RPMI8226 (cell line): ENCODE measurements at regions not wholly inside any gene's neighbourhood (a gene's known extent, or its start where the extent isn't known, plus 50 kb on each side); places are given as distances from the start of the nearest gene placed in this dataset.
"Not testable (repeated sequence)": the region's sequence is repeated elsewhere in the genome, so short reads cannot be mapped to it uniquely, and the experiment has no call there.

Experiments
- DNase-seq: peaks from one replicate; pipeline ENCODE4 v3.0.0-alpha.2; 2015

GRCh38 chr3:72288955-72289691, 504.2 kb upstream of the PROK2 start:
- peak; percentile 47 for DNase-seq

GRCh38 chr3:72287956-72288355, 503.0 kb upstream of the PROK2 start:
- no peak for DNase-seq

- DNase-seq = no peak
Observed at GRCh38 chr3:72285502-72285901, 500.6 kb upstream of the PROK2 start.

DNA sequence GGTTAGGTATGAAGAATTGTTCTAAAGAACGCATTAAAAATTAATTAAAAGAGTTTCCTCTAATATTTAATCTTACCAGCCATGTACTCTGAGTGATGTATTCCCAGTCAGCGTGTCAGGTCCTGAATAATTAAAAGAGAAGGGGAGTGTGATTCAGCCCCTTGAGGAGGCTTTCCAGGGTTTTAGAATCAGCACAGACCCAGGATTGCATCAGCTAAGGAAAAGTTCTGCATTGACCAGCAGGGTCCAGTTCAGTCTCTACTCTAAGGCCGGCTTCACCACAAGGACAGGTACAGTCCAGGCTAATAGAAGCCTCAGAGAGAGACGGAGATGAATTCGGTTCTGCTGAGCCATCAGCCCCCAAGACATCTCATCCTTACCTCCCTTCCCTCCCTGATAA, 499.5 kb upstream of the PROK2 start:
- no peak for DNase-seq

DNA sequence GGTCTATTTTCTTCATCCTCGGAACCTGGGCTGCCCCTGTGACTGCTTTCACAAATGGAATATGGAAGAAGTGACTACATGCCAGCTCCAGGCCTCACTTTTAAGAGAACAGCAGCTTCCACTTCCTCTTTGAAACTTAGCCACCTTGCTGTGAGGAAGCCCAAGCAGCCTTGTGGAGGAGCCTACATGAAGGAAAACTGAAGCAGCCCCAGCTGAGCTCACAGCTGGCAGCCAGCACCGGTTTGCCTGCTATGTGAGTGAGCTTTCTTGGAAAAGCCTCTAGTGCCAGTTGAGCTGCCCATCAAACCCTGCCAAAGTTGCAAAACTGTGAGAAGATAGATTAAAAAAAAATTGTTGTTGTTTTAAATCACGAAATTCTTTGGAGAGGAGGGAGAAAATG, 498.0 kb upstream of the PROK2 start:
- DNase-seq = peak; percentile 20

DNA sequence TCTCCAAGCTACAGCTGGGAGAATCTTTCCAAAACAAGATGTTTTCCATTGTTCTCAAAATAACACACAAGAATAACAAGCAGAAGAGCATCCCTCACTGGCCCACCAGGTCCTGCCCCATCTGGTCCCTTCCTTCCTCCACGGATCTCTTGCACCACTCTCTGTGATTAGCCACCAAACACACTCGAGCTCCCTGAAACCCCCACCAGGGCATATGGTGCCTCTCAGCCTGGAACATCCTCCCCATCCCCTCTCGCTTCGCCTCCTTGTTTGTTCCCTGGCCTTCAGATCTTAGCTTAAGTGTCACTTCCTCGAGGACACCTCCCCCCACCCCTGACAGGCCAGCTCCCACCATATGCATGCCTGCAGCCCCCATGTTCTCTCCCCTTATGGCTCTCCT, 496.6 kb upstream of the PROK2 start:
- no peak for DNase-seq

DNA sequence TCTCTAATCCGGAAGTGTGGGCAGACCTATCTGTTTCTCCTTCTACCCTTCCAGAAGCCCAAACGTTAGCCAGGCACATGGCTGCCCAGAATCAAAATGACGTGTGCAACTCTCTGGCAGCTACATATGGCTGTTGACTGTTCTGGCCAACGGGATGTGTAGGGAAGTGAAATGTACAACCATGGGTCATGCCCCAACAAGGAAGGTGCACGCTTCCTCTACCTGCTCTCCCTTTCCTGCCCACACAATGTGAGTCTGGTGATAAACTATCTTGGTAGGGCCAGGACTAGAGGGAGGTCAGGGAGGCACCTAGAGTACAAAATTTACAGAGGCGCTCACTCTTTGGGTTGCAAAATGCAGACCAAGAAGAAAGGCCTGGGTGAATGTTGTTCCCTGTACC, 495.9 kb upstream of the PROK2 start:
- no peak for DNase-seq

DNA sequence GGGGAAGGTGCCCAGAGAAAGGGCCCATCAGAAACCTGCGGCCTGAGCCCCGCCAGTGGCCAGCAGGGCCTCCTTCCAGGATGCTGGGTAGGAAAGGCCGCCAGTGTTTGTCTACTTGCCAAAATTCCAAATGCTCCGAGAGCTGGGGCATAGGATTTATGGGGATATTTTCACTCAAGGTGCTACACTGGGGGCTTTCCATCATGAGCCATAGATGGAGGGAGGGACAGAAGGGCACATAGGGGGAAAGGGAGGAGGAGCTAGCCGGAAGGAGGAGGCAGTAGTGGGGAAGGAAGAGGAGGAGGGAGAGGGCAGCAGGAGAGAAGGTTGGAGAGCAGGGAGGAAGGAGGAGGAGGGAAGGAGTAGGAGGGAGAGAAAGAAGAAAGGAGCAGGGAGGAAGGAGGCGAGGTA, 494.7 kb upstream of the PROK2 start:
- DNase-seq = no peak

DNA sequence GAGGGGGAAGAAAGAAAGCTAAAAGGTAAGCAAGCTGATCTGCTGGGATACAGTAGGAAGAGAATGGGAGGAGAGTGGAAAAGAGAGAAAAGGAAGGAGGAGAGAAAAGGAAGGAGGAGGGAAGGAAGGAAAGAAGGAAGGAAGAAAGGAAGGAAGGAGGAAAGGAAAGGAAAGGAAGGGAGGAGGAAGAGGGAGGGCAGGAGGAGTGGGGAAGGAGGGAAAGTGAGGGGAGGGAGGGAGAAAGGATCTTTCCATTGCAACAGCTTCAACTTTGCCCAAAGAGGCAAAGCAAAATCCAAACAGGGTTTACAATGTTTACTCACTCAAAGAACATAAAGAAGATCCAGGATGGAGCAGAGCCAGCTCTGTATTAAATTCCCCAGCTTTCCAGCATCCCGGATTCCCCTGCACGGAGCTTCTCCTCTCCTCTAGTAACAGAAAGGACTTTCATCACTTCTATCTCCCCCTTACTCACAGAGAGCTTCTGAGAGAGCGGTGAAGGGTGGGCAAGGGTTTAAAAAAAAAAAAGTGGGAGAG, 494.2 kb upstream of the PROK2 start:
- no peak for DNase-seq

GRCh38 chr3:72278349-72279067, 493.6 kb upstream of the PROK2 start:
- DNase-seq = no peak

- no peak for DNase-seq
Observed at GRCh38 chr3:72277710-72278109, 492.8 kb upstream of the PROK2 start.

GRCh38 chr3:72276806-72277205, 491.9 kb upstream of the PROK2 start:
- no peak for DNase-seq

GRCh38 chr3:72275331-72275751, 490.4 kb upstream of the PROK2 start:
- no peak for DNase-seq

GRCh38 chr3:72274493-72275330, 489.8 kb upstream of the PROK2 start:
- DNase-seq = peak; percentile 85

- no peak for DNase-seq
Observed at GRCh38 chr3:72273615-72274014, 488.7 kb upstream of the PROK2 start.

- no peak for DNase-seq
Observed at GRCh38 chr3:72272356-72272755, 487.4 kb upstream of the PROK2 start.

GRCh38 chr3:72271923-72272322, 487.0 kb upstream of the PROK2 start:
- no peak for DNase-seq

DNA sequence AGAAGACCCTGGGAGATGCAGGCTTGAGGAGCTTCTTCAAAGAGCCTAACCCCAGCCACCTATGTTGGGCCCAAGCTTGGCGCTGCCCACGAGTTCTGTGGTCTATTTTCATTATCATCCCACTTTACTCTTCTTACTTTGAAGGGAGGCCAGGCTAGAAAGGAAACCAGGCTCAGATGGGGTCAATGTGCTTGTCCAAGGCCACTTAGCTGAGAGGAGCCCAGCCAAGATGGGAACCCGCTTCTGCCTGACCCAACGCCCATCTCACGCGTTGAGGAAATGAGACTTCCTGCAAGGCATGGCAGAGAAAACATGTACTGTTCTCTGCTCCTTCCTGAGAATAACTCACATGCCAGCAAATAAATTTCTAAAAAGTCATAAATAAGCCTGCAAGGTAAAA, 486.3 kb upstream of the PROK2 start:
- DNase-seq = no peak

- no peak for DNase-seq
Observed at GRCh38 chr3:72270730-72271129, 485.8 kb upstream of the PROK2 start.

- peak; percentile 87 for DNase-seq
Observed at GRCh38 chr3:72270072-72270681, 485.2 kb upstream of the PROK2 start.

GRCh38 chr3:72269475-72269874, 484.5 kb upstream of the PROK2 start:
- DNase-seq = peak; percentile 11

DNA sequence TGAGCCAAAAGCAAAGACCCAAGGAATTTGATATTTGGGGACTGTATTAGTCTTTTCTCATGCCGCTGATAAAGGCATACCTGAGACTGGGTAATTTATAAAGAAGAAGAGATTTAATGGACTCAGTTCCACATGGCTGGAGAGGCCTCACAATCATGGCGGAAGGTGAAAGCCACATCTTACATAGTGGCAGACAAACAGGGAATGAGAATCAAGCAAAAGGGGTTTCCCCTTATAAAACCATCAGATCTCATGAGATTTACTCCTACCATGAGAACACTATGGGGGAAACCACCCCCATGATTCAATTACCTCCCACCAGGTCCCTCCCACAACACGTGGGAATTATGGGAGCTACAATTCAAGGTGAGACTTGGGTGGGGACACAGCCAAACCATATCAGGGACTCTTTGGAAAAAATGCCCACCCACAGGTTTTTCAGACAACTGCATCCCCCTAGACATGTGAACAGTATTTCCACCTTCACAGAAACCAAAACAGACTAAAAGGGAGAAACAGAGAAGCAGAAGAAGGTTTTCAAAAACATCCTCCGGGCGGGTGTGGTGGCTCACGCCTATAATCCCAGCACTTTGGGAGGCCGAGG, 482.1 kb upstream of the PROK2 start:
- not testable (repeated sequence) for DNase-seq

- DNase-seq = no peak
Observed at GRCh38 chr3:72266016-72266370, 481.0 kb upstream of the PROK2 start.
